DND-41 (cell line): ENCODE measurements at regions not wholly inside any gene's neighbourhood (a gene's known extent, or its start where the extent isn't known, plus 50 kb on each side); places are given as distances from the start of the nearest gene placed in this dataset.

Experiments
- EZH2 ChIP-seq: IDR thresholded peaks from 3 replicates; pipeline ENCODE4 v1.6.1; 2012; ENCODE audit warnings: borderline replicate concordance, low read depth, mild to moderate bottlenecking, moderate library complexity, low read length, inconsistent platforms; ENCODE audit not compliant: severe bottlenecking
- TF ChIP-seq, protein P1 (sequence below): IDR thresholded peaks from 2 replicates; pipeline ENCODE4 v1.5.1; 2012; ENCODE audit warnings: borderline replicate concordance, low read length, moderate library complexity, mild to moderate bottlenecking; ENCODE audit not compliant: poor library complexity, severe bottlenecking; ENCODE audit errors: extremely low read depth

DNA sequence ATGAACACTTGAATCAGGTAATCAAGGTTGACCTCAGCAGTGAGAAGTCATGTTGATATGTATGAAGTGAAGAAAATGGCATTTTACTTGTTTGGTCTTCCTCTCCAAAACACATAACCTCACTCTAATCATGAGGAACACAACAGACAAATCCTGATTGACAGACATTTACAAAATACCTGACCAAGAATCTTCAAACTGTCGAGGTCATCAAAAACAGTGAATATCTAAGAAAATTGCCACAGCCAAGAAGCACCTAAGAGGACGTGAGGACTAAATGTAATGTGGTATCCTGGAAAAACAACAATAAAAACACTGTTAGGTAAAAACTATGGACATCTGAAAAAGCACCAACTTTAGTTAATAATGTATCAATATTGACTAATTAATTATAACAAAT, 129.5 kb upstream of the MAGEB18 start:
- TF ChIP-seq, protein P1, sequence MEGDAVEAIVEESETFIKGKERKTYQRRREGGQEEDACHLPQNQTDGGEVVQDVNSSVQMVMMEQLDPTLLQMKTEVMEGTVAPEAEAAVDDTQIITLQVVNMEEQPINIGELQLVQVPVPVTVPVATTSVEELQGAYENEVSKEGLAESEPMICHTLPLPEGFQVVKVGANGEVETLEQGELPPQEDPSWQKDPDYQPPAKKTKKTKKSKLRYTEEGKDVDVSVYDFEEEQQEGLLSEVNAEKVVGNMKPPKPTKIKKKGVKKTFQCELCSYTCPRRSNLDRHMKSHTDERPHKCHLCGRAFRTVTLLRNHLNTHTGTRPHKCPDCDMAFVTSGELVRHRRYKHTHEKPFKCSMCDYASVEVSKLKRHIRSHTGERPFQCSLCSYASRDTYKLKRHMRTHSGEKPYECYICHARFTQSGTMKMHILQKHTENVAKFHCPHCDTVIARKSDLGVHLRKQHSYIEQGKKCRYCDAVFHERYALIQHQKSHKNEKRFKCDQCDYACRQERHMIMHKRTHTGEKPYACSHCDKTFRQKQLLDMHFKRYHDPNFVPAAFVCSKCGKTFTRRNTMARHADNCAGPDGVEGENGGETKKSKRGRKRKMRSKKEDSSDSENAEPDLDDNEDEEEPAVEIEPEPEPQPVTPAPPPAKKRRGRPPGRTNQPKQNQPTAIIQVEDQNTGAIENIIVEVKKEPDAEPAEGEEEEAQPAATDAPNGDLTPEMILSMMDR, result no peak
- TF ChIP-seq EZH2, result no peak
